Heart right ventricle (tissue), 16 donors: ENCODE measurements at regions not wholly inside any gene's neighbourhood (a gene's known extent, or its start where the extent isn't known, plus 50 kb on each side); places are given as distances from the start of the nearest gene placed in this dataset.

Experiments
- ATAC-seq, 8 donors: fragments of 200-7000 bp; cut with Tn5 transposase; one replicate each; pipeline ENCODE4 v1.9.1; 2020; ENCODE audit warnings: mild to moderate bottlenecking in 8 of 8, moderate library complexity in 8 of 8, moderate number of reproducible peaks in 1 of 8
- DNase-seq, 2 donors: peaks; one replicate each; pipeline ENCODE4 v3.0.0-alpha.2; 2020
- H3K27ac ChIP-seq, 10 donors: fragments of 200-600 bp; sonication (generic) in 2 of 10; one replicate each; pipeline versions ENCODE4 v1.5.0 to v1.8.0; 2020 to 2022; ENCODE audit warnings: mild to moderate bottlenecking in 3 of 10
- H3K27me3 ChIP-seq, 7 donors: fragments of 200-600 bp; one replicate each; pipeline ENCODE4 v1.8.0; 2021 to 2022; ENCODE audit warnings: mild to moderate bottlenecking in 2 of 7
- H3K36me3 ChIP-seq, 9 donors: fragments of 200-600 bp; sonication (generic) in 1 of 9; one replicate each; pipeline versions ENCODE4 v1.5.0 to v1.8.0; 2020 to 2022; ENCODE audit warnings: mild to moderate bottlenecking in 2 of 9
- H3K4me1 ChIP-seq, 9 donors: fragments of 200-600 bp; sonication (generic) in 1 of 9; one replicate each; pipeline versions ENCODE4 v1.5.0 to v1.8.0; 2020 to 2022; ENCODE audit warnings: mild to moderate bottlenecking in 4 of 9
- H3K4me3 ChIP-seq, 10 donors: fragments of 200-600 bp; sonication (generic) in 2 of 10; one replicate each; pipeline versions ENCODE4 v1.5.0 to v1.8.0; 2020 to 2022; ENCODE audit warnings: mild to moderate bottlenecking in 7 of 10, moderate library complexity in 2 of 10
- H3K9me3 ChIP-seq, 11 donors: fragments of 200-600 bp in 10 of 11; sonication (generic) in 2 of 11; one replicate each; pipeline versions ENCODE4 v1.5.0 to v1.8.0; 2013 to 2022; ENCODE audit warnings: mild to moderate bottlenecking in 2 of 11, control low read depth in 1 of 11, moderate library complexity in 1 of 11
- WGBS, 2 donors: extraction: QIAGEN DNeasy Blood & Tissue Kit; methylation state at CpG; one replicate each; pipeline ENCODE4 v1.1.7; 2013; ENCODE audit warnings: inconsistent platforms in 1 of 2; 5-methylcytosine and 5-hydroxymethylcytosine counted together
- intact Hi-C, 10 donors: fragments of 100-400 bp; cut with DNase I; formaldehyde crosslinking; loops; one replicate each; pipeline versions ENCODE4 v1.11.1 to v1.14.2; 2022
- TF ChIP-seq, protein P1 (sequence below), 9 donors: fragments of 200-600 bp; sonication (generic) in 2 of 9; IDR thresholded peaks; one replicate each; pipeline versions ENCODE4 v1.5.0 to v1.8.0; 2021 to 2022; ENCODE audit warnings: antibody characterized with exemption in 9 of 9, mild to moderate bottlenecking in 5 of 9, moderate library complexity in 1 of 9
- donor health status: Arrhythmogenic right ventricular cardiomyopathy.
- donor health status: ischemic (EF 13 %, LVEDD 7.1; RV severe dilation, severe dysfunction).
- donor health status: healthy with polysubstance abuse.
- donor health status: DM: no; HTN: yes; CAD: no.
- donor health status: DM: no; HTN: no; CAD: no.
- donor health status: ischemic (EF 25% LVEDD 6.9; RV normal size, moderate dysfunction).
- donor health status: ischemic (EF 25% LVEDD 5.7; RV mildly dilated, moderate dysfunction).
- donor health status: healthy.
- donor health status: DM: yes; HTN: yes; CAD: no.
- donor health status: Ischemic cardiomyopathy.
- donor health status: ischemic (EF 35%, LVEDD 5.7; RV mildly dilated, moderate dysfunction).
- donor health status: nonischemic (EF 11% LVEDD 7.7; RV severe dilation, severe dysfunction).
- donor health status: DM: yes; HTN: yes; CAD: no.
- donor health status: PGD.
- donor health status: ischemic (EF 29% LVEDD 5.4; RV normal size, mild dysfunction).
- donor health status: nonischemic (EF 23%, LVEDD 6.1; RV moderate dilation, normal function).

DNA sequence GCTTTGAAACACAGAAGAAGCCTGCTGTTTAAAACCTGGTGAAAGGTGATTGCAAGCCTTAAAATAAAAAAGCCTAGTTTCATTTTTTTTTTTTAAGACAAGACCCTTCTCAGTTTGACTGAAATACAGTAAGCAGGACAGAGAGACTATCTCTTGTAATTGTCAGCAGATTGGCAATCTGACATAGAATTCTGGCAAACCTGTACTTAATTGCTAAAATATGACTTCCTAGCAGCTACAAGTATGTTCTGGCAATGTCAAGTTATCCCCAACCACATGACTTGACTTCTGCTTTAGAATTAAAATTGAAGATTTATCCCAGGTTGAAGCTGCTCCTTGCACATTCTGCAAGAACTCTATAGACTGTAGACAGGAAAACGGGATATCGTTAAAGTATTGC, 232.8 kb upstream of the NR2F2 start:
- Histone ChIP-seq H3K27me3 (no peaks in the 10 kb centered on the region), H3K9me3 (peaks cover 0 to 4% (median 0%) of the 10 kb centered on the region in 11 donors), H3K27ac (no peak overlapping the region), H3K4me3 (no peak overlapping the region), H3K4me1 (peaks cover 0 to 4% (median 0%) of the 10 kb centered on the region in 9 donors), H3K36me3 (no peaks in the 10 kb centered on the region)
- DNase-seq (no peak), ATAC-seq (no peak)
- intact Hi-C loops, result no loop called here
- 74 to 81% methylated on average over 2 of the region's 2 CpGs for WGBS, 2 donors
- TF ChIP-seq, protein P1, sequence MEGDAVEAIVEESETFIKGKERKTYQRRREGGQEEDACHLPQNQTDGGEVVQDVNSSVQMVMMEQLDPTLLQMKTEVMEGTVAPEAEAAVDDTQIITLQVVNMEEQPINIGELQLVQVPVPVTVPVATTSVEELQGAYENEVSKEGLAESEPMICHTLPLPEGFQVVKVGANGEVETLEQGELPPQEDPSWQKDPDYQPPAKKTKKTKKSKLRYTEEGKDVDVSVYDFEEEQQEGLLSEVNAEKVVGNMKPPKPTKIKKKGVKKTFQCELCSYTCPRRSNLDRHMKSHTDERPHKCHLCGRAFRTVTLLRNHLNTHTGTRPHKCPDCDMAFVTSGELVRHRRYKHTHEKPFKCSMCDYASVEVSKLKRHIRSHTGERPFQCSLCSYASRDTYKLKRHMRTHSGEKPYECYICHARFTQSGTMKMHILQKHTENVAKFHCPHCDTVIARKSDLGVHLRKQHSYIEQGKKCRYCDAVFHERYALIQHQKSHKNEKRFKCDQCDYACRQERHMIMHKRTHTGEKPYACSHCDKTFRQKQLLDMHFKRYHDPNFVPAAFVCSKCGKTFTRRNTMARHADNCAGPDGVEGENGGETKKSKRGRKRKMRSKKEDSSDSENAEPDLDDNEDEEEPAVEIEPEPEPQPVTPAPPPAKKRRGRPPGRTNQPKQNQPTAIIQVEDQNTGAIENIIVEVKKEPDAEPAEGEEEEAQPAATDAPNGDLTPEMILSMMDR (IDR thresholded peaks at IDR 0.05), result no peak

DNA sequence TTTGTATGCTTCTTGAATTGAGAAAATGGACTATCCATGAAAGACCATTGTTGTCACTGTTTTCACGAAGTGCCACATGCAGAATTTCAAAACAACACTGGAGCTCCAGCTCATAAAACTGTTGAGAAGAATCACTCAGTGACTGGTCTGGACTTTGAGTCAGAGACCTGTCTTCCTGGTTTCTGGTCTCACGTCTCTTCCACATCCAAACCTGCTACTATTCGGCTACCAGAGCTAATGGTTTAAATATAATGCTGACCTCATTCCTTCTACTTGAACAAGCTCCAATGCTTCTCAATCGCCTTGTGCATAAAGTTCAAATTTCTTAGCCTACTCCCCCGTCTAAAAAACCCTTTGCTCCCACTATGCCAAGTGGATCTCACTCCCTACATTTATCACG, 227.9 kb upstream of the NR2F2 start:
- ATAC-seq (peak in 1 of 8 donors; percentile 29), DNase-seq (no peak)
- H3K4me1 ChIP-seq, result peaks cover 0 to 7% (median 0%) of the 10 kb centered on the region in 9 donors
- intact Hi-C loops, result no loop called here
- H3K9me3 ChIP-seq, result peaks cover 0 to 4% (median 0%) of the 10 kb centered on the region in 11 donors
- no peaks in the 10 kb centered on the region for H3K27me3 ChIP-seq
- H3K27ac ChIP-seq, result no peak overlapping the region
- 59 to 60% methylated on average over 6 of the region's 6 CpGs for WGBS, 2 donors
- TF ChIP-seq, protein P1 (IDR thresholded peaks at IDR 0.05), result no peak
- no peaks in the 10 kb centered on the region for H3K36me3 ChIP-seq
- no peak overlapping the region for H3K4me3 ChIP-seq

DNA sequence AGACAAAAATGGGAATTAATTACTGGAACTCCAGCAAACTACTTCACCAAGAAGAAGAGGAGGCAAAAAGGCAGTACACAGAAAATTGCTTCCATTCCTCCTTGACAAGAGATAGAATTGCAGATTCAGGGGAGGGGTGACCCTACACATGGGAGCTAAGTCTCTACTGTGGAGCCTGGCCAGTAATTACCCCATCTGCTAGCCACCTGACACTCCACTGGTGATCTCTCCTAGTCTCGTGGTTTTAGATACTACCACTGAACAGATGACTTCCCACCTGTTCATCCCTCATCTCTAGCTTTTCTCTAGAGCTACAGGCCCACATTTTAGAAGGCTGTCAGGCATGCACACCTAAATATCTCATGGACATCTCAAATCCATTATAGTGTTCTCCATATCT, 224.3 kb upstream of the NR2F2 start:
- Histone ChIP-seq H3K9me3 (peaks cover 0 to 4% (median 0%) of the 10 kb centered on the region in 11 donors), H3K4me3 (no peak overlapping the region), H3K27ac (no peak overlapping the region), H3K36me3 (no peaks in the 10 kb centered on the region), H3K27me3 (no peaks in the 10 kb centered on the region), H3K4me1 (peaks cover 0 to 7% (median 0%) of the 10 kb centered on the region in 9 donors)
- DNase-seq, result no peak
- WGBS, 2 donors, result 88 to 91% methylated on average over 1 of the region's 1 CpG
- intact Hi-C loops, result no loop called here
- ATAC-seq, result no peak
- TF ChIP-seq, protein P1 (IDR thresholded peaks at IDR 0.05), result no peak

DNA sequence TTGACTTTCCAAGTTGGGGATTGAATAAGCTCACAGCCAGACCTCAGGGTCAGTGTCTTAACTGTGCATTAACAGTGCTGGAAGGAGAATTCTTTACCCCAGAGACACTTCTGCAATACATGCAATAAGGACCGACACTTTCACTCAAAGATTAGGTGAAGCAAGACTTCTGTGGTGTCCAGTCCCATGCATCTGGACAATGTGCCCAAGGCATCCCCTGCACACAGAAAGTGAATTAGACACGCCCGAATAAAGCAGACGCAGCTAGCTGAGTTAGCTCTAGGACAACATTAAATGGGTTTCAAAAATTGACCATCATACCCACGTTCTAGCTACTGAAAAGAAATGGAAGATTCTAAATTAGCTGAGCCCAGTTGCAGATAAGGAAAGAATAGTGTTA, 223.9 kb upstream of the NR2F2 start:
- intact Hi-C loops, result no loop called here
- no peak for ATAC-seq

More for the DNA sequence above, 223.9 kb upstream of the NR2F2 start:
- TF ChIP-seq, protein P1 (IDR thresholded peaks at IDR 0.05), result no peak
- H3K9me3 ChIP-seq, result peaks cover 0 to 3% (median 0%) of the 10 kb centered on the region in 11 donors
- no peaks in the 10 kb centered on the region for H3K36me3 ChIP-seq
- H3K27ac ChIP-seq, result no peak overlapping the region
- DNase-seq, result no peak
- 92 to 98% methylated on average over 5 of the region's 5 CpGs for WGBS, 2 donors
- H3K27me3 ChIP-seq, result no peaks in the 10 kb centered on the region
- H3K4me3 ChIP-seq, result no peak overlapping the region
- peaks cover 0 to 7% (median 0%) of the 10 kb centered on the region in 9 donors for H3K4me1 ChIP-seq
